SU-DHL-6 (cell line): ENCODE measurements at regions not wholly inside any gene's neighbourhood (a gene's known extent, or its start where the extent isn't known, plus 50 kb on each side); places are given as distances from the start of the nearest gene placed in this dataset.

Experiments
- EZH2phosphoT487 ChIP-seq: fragments of 200-600 bp; sonication (generic), shearing (Covaris generic); conservative IDR thresholded peaks from 2 replicates; pipeline ENCODE4 v1.6.1; 2018; ENCODE audit warnings: mild to moderate bottlenecking, antibody characterized with exemption, low read length, moderate library complexity, mixed read lengths
- TF ChIP-seq, protein P1 (sequence below): fragments of 200-600 bp; sonication (generic); IDR thresholded peaks from one replicate; pipeline ENCODE4 v1.5.1; 2017; ENCODE audit warnings: antibody characterized with exemption, mild to moderate bottlenecking, low read length, moderate library complexity; ENCODE audit not compliant: insufficient read depth, poor library complexity, severe bottlenecking

DNA sequence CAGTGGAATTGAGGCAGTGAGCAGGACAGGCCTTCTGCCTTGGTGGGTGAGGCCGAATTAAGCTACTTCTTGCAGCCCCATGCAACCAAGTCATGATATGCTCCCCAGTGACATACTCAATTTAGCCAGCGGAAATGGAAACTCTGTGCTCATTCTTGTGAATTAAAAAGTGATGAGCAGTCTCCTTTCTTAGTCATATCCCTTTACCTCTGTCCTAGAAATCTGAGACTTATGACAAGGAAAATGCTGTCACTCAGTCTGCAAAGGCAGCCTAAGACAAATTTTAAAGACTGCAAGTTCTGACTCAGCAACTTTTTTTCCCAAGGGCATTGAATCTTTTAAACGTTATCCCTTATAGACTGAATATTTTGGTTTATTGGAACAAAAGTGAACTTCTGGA, 218.2 kb downstream of the SH3BP4 start:
- TF ChIP-seq, protein P1, sequence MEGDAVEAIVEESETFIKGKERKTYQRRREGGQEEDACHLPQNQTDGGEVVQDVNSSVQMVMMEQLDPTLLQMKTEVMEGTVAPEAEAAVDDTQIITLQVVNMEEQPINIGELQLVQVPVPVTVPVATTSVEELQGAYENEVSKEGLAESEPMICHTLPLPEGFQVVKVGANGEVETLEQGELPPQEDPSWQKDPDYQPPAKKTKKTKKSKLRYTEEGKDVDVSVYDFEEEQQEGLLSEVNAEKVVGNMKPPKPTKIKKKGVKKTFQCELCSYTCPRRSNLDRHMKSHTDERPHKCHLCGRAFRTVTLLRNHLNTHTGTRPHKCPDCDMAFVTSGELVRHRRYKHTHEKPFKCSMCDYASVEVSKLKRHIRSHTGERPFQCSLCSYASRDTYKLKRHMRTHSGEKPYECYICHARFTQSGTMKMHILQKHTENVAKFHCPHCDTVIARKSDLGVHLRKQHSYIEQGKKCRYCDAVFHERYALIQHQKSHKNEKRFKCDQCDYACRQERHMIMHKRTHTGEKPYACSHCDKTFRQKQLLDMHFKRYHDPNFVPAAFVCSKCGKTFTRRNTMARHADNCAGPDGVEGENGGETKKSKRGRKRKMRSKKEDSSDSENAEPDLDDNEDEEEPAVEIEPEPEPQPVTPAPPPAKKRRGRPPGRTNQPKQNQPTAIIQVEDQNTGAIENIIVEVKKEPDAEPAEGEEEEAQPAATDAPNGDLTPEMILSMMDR, result no peak
- no peak for TF ChIP-seq EZH2phosphoT487
